Activated CD8-positive, alpha-beta memory T cell treated with anti-CD3 and anti-CD28 coated beads, Interleukin-2, amount 50 U/mL, for 24 hours (primary cell): ENCODE measurements at regions not wholly inside any gene's neighbourhood (a gene's known extent, or its start where the extent isn't known, plus 50 kb on each side); places are given as distances from the start of the nearest gene placed in this dataset.
"Not testable (repeated sequence)": the region's sequence is repeated elsewhere in the genome, so short reads cannot be mapped to it uniquely, and the experiment has no call there.

Experiments used
- DNase-seq: peaks from one replicate; pipeline ENCODE4 v3.0.0-alpha.2; 2020; ENCODE audit errors: extremely low read depth

DNA sequence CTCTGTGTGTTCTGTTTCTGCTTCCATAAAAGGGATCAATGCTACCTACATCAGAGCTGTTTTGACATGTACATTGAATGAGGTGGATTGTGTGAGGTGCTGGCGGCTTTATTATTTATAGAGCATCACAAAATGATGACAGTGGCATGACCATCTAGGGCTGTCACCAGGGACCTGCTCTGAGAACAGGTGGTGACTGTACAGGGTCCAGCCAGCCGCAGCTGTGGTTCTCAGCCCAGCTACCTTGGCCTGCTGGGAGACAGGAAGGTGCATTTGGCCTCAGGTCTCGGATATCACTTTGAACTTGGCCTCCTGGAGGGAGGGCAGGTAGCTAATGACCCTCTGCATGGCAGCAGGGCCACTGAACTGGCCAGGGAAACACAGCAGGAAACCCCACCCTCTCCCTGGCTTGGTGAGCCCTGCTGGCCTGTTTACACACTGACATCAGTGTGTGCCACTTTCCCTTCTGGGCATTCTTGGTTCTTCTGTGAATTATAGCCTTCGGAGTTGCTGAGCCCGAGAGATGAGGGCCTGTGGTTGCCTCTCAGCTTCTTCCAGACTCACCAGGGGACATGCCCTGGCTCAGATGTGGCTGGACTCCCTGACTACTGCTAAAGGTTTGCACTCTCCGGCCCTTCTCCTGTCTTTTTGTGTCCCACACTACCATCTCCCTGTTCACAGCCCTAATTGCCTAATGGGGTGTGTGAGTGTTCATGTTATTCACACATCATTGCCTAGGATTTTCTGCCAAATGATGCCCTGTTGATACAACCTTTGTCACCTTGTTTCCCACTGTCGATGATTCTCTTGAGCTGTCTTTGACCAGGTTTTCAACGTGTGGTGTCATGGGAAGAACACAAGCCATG lies 109.2 kb upstream of the RAB12 start:
- no peak for DNase-seq

DNA sequence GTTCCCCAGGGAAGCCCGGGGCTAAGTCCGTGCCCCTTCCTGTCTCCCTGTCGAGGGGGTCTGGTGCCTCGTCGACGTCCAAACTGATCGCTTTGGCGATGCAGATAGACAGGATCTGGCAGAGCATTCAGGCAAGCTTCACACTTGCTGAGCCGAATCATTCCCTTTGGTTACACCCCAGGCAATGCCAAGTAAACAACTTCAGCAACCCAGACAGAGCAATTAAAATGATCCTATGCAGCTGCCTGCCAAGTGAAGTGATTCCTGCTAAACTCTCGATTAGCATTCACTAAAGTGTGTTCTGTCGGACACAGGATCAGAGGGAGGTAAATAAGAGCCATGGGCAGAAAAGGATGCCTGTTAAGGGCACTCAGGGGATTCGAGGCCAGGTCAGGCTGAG lies 108.2 kb upstream of the RAB12 start:
- no peak for DNase-seq

DNA sequence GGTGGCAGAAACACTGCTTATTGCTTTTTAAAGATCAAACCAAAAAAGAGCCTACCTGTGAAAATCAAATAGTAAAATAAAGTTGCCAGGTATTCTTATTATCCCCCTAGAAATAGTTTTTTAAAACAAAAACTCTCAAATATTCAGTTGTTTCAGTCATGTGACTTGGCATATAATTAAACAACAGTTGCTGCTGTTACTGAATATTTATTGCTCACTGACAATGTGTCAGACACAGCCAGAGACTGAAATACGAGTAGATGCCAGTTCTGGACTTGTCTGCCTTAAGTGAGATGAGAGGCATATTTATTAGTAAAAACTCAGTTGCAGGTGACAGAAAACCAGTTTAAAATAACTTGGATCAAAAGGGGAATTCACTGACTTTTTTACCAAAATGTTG lies 106.0 kb upstream of the RAB12 start:
- no peak for DNase-seq

DNA sequence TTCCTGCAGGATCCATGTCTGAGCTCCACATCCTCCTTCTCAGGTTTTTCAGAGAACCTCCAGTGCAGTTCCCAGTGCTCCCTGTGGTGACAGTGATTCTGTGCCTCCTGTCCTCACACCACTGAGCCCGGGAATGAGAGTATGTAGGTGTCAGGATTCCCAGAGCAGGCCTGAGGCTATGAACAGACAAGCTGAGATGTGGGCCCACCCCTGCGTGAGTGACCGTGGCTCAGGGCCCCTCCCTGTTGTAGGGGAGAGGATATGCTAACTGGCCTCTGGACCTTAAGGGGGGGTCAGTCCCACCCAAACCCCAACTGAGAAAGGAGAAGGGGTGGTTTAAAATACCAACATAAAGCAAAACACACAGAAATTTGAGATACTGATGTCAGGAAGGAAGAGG lies 104.8 kb upstream of the RAB12 start:
- no peak for DNase-seq

DNA sequence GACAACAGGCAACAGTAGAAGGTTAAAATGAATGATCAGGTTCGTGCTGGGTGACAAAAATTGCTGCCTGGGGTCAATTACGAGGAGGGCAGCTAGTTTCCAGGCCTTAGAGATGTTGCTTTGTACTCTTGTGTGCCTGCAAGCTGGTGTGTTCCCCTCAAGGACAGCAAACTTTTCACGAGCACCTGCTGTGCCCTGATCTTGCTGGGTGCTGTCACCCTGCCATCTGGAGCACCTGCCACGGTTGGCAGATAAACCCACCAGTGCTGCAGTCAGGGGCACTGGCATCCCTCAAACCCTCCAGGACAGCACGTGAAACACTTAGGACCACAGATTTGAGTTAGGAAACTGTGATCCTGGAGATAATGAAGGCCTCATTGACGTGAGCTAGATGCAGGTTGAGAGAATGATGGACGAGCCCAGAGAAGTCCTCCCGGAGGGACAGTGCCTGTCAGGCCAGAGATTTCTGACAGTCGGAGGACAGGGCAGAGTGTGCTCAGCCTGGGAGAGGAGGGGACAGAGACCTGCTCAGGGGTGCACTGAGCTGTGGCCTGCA lies 104.3 kb upstream of the RAB12 start:
- DNase-seq = no peak

DNA sequence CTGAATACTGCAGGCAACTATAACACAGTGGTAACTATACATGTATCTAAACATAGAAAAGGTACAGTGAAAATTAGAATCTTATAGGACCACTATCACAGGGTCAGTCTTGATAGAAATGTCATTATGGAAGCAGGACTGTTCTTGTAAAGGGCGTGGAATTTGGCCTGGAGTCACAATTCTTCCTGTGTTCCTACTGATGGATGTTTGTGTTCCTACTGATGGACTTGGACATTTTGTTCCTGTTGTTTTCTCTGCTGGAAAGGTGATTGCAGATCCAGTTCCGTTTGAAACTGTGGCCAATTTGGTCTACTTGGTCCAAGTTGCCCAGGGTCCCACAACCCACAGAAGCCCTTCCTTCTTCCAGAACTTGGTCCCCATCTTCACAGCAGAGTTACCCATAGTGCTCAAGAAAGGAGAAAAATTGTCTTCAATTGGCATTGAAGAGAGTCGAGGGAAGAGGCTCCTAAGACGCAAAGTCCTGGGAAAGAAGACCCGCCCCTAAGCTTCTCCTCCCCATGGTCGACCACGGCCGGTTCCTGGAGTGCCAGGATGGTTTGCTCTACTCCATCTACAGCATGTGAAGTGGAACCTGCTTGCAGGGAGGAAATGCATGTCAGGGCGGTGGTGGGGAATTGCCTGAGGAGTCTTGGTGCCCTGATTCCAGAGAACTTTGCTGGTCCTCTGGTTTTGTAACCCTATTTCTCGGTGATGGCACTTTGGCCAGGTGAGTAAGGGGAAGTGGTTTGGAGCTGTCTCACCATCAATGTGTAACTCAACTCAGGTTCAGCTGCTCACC lies 102.8 kb upstream of the RAB12 start:
- no peak for DNase-seq

DNA sequence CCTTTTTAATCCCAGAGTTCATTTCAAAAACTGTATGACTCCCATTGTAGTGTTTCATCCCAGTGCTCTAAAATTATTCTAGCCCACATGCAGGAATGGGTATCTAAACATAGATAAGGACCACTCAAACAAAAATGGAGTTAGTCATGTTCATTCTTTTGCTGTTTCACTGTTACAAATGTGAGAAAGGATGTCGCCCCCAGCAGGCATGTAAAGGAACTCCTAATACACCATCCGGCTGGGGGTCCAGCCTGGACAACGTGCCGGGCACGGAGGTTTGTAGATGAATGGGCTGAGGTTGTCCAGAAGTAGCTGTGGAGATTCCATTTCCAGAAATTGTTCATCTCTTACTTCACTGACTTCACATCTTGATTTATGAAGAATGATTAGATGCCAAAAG lies 101.9 kb upstream of the RAB12 start:
- DNase-seq = no peak

DNA sequence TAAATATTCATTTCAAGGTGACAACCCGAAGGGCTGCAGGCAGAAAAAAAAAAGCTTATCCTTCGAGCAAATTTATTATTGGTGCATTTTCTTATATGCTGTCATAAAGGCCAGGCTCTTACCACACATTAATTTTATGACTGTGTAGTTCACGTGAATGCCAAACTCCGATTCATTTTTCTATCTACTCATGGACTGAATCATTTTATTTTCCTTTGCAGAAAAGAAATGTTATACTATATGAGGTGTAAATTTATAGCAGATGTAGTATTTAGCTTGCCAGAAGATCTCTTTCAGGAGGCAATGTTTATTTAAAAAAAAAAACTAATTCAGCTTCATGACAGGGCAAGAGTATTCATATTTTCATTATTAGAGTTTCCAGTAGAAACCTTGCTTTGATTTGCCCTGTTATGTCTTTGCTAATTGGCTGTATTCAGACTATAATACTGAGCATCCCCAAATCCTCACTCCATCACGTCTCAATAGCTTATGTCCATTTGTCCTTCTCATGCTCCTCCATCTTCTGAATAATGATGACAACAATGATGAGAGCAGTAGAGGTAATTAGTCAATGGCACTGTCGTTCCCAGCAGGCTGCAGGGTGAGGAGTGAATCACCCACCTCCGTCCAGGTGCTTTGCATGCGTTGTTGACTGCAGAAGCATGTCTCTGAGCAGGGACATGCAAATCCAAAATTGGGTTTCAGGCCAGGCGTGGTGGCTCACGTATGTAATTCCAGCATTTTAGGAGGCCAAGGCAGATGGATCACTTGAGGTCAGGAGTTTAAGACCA lies 101.1 kb upstream of the RAB12 start:
- no peak for DNase-seq

DNA sequence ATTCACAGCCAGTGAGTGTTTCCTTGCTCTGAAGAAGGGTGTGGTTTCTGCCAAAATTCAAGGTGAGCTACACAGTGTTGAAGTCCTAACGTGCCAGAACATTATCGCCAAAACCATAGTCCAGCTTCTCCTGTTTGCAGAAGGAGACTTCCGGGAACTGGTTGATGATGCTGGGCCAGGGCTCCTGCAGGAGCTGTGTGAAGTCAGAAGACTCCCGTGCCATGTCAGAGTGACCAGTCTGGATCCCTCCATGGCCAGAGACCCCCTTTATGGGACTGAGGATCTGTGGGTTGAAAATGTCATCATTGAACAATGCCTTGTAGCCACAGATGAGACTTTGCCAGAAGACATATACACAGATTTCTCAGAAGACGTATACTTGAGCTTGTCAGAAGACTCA lies 96.0 kb upstream of the RAB12 start:
- no peak for DNase-seq

DNA sequence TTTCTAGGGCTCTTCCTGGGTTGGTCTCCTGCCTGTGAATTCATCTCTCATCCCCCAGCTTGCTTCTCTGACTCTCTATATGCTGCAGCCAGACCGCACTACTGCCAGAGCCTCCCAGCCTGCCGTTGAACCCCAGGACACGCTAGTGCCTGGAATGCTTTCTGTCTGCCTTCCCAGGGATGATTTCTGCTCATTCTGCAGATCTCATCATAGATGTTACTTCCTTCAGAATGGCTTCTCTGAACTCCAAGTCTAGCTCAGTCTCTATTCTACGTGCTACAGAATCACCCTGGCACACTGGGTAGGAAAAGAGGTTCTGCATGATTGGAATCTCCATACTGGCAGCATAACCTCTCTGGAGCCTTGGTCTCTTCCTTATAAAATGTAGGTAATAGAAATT lies 94.8 kb upstream of the RAB12 start:
- DNase-seq = no peak

DNA sequence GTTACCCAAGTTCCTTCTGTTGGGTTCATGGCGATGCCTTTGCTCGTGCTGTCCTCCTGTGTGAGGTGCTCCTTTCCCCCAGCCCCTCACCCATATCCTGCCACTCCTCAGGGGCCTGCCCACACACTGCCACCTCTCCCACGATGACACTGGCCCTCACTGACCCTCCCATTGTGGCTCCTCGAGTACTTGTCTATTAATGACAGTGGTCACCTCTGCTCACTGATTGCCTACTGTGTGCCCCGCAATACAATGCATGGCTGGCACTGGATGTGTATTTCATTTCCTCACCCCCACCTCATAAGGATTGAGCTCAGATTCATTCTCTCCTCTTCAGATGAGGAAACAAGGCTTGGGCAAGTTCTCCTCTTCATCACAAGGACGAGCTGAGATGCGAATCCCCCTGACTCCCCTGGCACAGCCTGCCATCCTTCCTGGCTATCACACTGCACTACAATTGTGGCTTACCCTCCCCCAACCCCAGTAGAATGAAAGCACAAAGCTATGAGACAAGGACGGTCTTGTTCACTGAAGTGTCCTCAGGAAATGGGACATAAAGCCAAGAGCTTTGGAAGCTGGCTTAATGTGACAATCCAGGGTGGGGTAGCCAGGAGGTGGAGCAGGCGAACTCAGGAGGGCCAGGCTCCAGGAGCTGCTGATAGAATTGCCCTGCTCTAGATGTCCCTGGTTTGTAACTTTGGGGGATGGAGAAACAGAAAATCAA lies 93.9 kb upstream of the RAB12 start:
- DNase-seq = no peak

DNA sequence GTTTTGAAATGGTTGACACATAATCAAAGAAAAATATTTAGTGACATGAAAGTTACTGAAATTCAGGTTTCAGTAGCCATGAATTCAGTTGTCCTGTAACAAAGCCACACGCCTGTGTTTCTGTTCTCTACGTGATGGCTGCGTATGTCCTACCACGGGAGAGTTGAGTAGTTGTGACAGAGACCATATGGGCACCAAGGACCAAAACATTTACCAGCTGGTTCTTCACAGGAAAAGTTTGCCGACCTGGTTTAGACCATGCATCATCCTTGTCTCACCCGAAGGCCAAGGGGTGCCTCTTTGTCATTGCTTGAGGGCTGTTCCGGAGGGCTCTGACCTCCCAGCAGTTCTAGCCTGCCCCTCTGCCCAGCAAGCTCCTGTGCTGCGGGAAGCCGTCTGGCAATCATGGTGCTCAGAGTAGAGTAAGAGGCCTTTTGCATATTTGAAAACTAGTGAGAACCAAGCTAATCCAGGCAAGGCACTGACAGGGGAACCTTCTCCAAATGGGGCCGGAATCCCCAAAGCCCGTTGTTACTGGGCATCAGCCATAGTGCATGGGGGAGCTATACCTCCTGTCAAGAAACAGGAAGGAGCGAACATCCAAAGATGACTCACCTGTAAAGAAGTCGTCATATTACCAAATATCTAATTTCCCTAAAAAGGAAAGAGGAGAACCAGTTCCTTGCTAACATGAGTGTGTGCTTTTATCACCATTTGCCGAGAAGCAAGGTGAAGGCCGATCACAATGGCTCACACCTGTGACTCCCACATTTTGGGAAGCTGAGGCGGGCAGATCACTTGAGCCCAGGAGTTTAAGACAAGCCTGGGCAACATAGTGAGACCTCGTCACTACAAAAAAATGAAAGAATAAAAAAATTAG lies 92.6 kb upstream of the RAB12 start:
- no peak for DNase-seq

DNA sequence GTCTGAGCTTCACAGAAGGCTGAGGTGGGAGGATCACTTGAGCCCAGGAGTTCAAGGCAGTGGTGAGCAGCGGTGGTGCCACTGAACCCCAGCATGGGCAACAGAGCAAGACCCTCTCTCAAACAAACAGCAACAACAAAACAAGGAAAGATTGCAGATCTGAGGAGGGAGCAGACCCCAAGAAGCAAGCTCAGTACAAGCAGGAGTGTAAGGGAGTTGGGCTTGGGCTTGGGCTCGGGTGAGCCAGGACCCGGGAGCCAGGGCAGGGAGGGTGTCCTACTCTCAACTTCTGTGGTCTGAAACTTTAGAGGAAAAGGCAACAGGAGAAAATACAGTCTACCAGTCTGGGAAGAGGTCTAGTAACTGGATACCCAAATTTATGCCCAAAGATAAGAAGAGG lies 92.0 kb upstream of the RAB12 start:
- DNase-seq = no peak

DNA sequence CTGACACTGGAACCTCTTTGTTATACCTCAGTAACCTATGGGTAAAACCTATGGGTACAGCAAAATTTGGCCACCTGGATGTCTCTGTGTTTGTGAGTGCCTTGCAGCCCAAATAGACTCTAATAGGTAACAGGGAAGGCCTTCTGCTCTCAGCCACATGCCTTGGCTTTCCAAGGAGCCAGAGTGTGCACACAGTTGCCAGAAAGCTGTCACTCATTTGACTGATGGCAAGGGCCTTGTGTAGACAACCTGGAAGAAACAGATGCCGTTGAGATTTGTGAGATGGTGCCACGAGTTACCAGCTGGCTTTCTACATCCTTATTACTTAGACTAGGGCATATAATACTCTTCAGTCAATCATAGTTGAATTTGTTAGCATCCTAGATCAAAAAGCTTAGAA lies 90.1 kb upstream of the RAB12 start:
- no peak for DNase-seq

DNA sequence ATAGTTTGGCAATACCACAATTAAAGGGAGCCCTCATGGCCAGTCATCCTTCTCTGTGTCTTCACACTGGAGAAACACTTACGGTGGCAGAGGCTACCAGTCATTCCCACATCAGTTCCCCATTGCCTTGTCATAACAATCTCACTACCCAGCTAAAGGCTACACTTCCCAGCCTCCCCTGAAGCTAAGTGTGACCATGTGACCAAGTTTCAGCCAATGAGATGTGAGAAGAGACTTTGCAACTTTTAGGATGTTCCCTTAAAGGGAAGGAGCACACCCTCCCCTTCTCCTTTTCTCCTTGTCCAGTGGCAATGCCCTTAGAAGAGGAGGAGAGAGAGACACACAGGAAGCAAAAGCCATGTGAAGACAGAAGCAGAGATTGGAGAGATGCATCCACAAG lies 89.0 kb upstream of the RAB12 start:
- DNase-seq = no peak

DNA sequence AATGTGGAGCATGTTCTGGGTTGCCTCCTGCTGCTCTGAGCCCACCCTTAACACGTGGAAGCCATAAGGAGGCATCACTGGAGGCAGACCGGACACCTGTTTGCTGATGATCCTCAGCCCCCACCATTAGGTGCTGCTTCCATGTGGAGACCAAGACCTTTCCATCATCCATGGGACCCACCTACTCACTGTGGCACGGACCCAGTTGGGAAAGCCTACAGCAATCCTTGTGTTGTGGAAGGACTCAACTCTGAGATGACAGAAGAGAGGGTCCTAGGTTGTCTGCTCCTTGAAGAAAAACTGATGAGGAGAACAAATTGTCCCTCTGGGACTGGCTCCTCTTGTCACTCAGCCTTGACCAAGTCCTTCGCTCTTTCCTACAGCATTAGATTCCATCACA lies 86.5 kb upstream of the RAB12 start:
- no peak for DNase-seq

DNA sequence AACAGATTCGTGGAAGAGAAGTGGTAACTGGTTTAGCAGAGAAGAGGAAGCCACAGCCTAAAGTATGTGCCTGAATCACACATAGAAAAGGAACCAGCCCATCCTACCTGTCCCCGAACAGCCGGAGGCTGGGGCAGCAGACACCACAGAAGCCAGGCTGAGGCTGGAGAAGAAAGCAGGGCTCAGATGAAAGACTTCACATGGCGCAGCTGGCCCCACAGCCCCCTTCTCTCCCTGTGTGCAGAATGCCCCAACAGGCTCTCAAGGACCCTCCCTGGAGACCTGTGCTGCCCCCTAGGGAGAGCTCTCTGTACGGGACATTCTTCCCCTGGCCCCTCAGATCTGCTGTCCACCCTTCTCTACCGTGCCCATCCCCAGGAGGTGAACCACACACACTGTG lies 83.5 kb upstream of the RAB12 start:
- no peak for DNase-seq

DNA sequence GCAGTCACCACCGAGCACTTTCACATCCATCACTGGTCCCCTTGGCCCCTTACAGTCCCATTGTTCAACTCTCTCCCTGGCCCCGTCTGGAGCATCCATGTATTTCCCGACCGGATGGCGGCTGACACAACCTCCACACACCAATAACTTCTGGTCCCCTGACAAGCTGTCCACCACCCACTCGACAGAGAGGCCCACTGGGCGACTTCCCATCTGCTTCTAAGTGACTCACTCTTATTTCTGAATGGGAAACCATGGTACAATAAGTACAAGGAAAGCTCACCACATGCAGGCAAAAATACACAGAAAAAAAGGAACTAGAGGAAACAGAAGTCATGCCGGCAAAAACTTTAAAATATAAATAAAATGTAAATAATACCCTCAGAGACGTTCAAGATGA lies 82.9 kb upstream of the RAB12 start:
- DNase-seq = no peak

DNA sequence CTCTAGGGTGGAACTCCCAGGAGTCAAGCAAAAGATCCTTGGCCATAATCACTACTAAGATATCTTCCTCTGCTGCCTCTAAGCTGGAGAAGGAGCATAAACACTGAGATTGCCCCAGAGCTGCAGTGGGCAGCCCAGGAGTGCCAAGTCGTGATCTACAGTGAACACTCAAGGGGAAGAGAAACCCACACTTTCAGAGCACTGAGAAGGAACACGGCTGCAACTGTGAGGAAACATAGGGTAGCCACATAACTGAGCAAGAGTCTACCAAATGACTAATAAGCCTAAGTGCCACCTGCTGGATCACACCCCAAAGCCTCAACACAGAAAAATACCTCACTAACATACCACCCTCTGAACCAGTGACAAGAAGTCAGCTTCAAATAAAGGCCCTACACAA lies 79.6 kb upstream of the RAB12 start:
- DNase-seq = no peak

DNA sequence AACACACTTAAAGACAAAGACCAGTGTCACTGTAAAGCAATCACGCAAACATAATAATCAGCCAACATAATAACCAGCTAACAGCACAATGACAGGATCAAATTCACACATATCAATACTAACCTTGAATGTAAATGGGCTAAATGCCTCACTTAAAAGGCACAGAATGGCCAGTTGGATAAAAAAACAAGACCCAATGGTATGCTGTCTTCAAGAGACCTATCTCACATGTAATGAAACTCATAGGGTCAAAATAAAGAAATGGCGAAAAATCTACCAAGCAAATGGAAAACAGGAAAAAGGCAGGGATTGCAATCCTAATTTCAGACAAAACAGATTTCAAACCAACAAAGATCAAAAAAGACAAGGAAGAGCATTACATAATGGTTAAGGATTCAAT lies 78.2 kb upstream of the RAB12 start:
- DNase-seq = not testable (repeated sequence)

DNA sequence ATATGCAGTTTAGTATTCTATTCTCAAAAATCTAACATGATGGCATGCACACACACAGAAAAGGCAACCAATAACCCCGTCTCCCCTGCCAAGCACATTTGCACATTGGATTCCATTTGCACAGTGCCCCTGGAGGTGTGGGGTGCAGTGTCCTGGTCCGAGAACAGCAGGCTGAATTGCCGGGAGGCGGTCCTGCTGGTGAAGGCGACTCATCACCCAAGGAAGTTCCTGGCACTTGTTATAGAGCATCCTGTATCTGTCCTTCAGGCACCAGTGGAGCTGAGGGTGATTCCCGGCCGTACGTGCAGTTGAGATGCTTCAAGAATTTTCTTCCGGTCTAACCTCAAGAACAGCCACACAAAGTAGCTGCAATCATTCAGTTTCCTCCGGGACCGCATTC lies 73.0 kb upstream of the RAB12 start:
- no peak for DNase-seq
